GM19438 (cell line): ENCODE measurements at regions not wholly inside any gene's neighbourhood (a gene's known extent, or its start where the extent isn't known, plus 50 kb on each side); places are given as distances from the start of the nearest gene placed in this dataset.

Experiments used
- ATAC-seq: cut with Tn5 transposase; IDR thresholded peaks from one replicate; pipeline ENCODE4 v1.9.1; 2021; ENCODE audit warnings: low read depth; ENCODE audit not compliant: unreplicated experiment

DNA sequence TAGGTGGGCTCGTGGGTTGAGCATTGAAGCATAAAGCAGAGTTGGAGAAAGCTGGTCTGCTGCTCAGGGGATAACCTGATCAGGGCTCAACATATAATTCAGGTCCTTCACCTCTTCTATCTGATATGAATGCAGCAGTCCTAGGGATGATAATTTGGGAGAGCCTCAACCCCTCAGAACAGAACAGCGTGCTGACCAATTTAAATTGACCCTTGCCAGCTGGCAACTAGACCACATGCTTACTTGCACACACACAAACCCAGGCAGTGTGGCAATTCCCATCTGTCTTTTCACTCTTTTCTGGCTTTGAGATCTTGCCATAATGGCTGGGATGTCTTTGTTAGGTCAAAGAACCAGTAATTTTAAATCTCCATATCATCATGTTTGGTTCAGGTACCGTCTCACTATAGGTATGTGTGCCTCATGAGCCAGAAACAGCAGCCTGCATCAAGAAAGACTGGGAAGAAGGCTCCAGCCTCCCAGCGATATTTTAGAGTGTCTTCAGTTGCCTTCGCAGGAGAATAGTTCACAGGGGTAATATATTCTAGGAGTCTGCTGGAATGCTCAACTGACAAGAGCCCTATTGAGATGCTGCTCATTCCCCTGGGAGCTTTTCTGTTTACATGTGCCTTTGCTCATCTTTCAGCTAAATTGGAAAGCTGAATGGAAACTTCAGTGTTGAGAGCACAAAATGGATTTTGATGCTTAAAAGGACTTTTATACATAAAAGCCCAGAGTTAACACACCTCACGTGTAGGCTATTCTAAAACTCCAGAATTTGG, 497.6 kb downstream of the RASEF start:
- no peak for ATAC-seq

- no peak for ATAC-seq
These were observed 495.0 kb downstream of the RASEF start for GRCh38 chr9:82567953-82568352.

GRCh38 chr9:82570226-82570625, 492.7 kb downstream of the RASEF start:
- ATAC-seq = no peak

DNA sequence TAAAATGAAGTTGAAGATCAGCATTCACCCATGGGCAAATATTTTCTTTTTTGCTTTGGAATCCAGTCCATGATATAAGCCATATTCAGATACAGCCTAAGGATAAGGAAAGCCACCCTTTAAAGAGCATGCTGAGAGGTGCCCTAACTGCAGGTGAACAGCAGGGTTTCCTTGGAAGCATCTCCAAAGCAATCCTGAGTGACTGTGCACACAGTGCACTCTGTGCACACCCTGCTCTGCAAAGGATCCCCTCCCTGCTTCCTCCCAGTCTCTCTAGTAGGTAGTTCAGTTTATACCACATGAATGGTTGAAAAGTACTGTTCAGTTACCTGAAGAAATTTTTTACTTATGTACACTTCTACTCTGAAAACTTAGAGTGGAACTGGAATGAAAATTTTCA, 491.4 kb downstream of the RASEF start:
- no peak for ATAC-seq

DNA sequence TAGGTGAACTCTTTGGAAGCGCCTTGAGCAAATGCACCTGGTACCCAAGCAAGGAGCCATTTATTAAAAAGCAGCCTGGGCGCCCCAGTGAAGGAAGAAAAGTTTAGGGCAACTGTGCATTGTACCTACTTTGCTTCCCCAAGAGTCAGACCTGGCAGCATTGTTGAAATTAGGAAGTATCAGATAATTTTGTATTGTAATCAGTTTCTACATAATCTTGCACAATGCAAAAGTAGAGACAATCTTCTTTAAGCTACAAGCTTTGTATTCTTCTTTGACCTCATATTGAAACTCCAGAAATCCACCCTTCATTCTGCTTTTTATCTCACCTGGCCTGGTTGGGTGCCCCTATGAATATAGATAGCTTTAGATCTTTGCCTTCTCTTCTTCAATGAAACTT, 490.8 kb downstream of the RASEF start:
- ATAC-seq = no peak

- no peak for ATAC-seq
These were observed 488.0 kb downstream of the RASEF start for GRCh38 chr9:82574911-82575310.

GRCh38 chr9:82580921-82581320, 482.0 kb downstream of the RASEF start:
- no peak for ATAC-seq

- no peak for ATAC-seq
These were observed 481.4 kb downstream of the RASEF start for GRCh38 chr9:82581516-82581915.

- no peak for ATAC-seq
These were observed 481.0 kb downstream of the RASEF start for GRCh38 chr9:82581935-82582334.

- ATAC-seq = no peak
These were observed 480.2 kb downstream of the RASEF start for GRCh38 chr9:82582693-82583092.

DNA sequence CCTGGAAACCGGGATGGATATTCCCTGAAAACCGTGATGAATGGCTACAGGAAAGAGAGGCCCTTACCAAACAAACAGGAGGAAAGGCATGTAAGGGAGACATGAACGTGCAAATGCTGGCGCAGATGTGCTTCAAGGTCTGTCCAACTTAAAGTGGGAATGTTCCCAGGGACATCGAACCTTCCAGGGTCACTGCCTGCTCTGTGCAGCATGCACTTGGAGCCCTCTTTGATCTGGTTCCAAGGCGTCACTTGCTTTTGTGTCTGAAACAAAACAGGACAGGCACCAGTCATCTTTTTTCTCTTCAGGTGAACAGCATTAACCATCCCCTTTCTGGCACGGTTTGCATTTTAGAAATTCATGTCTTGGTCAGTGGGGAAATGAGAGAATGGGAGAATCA, 479.4 kb downstream of the RASEF start:
- no peak for ATAC-seq

DNA sequence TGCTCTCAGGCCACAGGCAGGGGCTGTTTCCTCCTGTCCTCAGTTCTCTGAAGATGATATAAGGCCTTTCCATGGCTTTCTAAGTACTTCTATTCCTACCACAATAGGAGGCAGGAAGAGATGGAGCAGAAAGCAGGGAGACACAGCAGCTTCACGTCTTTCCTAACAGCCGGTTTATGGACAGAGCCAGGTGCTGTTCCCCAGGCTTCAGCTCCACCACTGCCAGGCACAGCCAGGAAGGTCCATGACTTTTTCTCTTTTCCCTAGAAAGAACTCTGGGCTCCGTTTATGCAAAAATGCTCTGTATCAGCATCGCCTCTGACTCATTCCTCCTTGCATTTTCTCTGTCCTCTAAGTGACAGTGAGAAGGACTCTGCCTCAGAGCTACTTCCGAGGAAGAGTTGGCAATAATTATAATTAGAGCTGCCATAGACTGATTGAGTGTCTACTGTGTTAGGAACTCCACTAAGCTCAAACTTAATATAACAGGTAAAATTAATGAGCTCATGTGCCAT, 478.5 kb downstream of the RASEF start:
- ATAC-seq = no peak

DNA sequence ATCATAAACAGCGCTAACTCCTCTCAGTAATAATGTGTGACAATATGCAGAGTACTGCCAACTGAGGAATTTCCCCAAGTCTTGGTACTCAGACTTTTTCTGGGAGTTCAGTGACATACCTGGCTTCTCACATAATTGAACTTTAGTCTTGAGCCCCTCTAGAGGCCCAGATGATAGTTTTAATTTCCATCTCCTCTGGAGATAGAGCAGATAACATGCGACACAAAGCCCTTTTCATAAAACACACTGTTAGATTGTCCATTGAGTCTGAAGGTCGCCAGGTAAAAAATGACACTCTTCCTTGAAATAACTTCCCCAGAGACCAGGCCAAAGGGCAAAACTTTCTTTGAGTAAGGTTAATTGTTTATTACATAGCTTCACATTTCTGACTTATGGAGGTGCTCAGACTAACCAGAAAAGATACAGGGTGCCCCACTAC, 476.0 kb downstream of the RASEF start:
- ATAC-seq = no peak

DNA sequence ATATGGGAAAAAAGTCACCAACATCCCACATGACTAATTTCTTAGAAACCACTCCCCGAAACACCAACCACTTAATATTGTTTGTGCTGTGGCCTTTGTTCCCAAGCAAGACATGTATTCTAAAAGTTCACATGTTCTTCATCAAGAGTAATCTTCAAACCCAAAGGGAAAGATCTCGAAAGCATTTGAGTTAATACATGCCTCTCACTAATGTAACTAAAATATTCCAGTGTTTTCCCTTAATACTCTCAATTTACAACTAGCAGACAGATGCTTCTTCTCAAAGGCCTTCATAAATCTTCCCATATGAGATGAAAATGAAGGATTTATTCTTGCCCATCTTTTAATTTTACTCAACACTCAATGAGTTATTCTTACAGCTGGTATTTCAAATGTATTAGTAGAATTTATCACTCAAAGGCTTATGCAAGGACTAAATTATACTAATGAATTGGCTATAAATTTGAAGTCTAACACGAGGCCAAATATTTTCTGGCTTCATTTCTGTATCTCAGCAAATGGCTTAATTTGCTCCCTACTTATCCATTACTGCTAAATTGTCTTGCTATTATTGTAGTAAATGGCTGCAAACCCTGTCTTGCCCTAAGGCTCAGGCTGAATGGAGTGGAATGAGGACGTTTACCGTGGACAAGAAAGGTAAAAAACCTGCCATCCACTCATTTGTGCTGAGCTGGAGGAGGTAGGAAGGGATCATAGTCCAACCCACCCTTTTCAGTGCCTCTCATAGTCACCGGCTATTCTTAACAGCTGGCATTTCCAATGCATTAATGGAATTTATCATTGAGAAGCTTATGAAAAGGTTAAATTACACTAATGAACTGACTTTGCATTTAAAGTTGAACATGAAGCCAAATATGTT, 474.4 kb downstream of the RASEF start:
- ATAC-seq = no peak

DNA sequence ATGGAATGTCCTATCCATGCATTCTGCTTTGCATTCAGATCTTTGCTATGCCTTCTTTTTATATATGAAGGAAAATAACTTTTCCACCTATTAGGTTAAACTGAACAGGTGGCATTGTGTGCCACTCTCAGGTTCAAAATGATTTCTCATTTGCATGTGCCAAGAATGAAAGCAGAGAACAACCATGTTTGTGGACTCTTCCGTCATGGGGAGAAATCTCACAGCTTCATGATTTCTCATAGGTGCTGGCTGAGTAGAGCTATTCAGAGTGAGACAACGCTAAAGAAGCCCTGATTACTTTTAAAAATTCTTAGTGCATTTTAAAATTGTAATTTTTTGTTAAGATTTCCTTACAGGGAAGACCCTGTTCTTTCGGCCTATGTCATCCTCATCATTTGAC, 472.1 kb downstream of the RASEF start:
- no peak for ATAC-seq

DNA sequence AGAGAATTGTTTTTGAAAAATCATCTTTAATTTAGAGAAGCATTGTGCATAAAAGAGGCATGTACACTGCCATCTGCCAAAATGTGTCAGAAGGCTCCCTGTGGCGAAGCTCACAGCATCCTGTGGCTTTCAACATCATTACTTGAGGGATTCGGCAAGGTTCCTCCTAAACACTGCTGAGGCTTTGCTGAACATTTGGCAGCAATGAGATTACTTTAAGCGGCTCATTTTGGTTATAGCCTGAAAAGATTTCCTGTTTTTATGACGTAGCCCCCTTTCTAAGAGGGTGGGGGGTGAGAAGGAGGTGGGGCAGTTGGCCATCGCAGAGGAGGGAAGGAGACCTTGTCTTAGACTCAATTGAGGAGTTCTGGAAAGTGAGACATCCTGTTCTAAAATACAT, 469.4 kb downstream of the RASEF start:
- ATAC-seq = no peak

GRCh38 chr9:82597241-82598203, 465.4 kb downstream of the RASEF start:
- ATAC-seq = no peak

DNA sequence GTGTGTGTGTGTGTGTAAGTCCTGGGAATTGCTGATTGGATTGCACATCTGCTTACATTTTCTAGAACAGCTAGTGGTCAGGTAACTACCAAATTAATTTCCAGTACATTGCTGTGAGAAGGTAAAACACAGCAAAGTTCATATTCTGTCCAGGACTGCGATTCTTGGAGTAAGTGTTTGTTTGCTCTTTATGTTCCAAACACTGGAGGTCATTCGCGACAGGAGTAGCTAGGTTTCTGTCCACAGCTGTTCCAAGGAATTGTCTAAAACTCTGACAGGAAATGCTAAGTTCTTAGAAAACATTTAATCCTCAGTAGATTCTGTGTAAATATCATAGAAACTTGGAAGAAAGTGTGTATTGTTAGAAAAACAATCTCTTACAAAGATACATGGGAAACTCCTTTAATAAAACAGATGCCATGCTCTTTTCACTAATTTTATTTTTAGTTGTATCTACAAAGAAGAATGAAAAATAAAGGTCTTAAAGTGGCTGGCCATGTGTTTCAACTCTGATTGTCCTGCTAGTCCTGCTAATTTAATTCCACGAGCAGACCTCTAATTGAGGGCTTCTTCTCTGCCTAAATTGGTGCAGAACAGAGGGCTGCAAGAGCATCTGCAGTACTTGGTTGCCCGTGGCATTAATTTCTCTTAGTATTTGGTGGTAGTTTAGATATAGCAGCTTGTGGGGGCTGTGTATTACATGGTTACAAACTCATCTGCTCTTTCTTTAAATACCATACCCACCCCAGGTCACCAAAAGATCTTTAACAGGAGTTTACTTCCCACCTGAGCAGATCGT, 464.5 kb downstream of the RASEF start:
- no peak for ATAC-seq

- ATAC-seq = no peak
These were observed 463.5 kb downstream of the RASEF start for GRCh38 chr9:82599336-82599949.
